CD4-positive, CD25-positive, alpha-beta regulatory T cell (primary cell): ENCODE measurements at regions not wholly inside any gene's neighbourhood (a gene's known extent, or its start where the extent isn't known, plus 50 kb on each side); places are given as distances from the start of the nearest gene placed in this dataset.

Experiments used
- ATAC-seq, 2 donors: fragments of 150-1000 bp; cut with Tn5 transposase; one replicate each; pipeline ENCODE4 v1.10.0; 2021; ENCODE audit warnings: low read depth in 2 of 2, moderate number of reproducible peaks in 2 of 2, moderate library complexity in 1 of 2
- DNase-seq, 3 donors: peaks; one replicate each; pipeline versions ENCODE4 v3.0.0 to v3.0.0-alpha.2; 2012 to 2022; ENCODE audit warnings: mixed read lengths in 1 of 3
- H3K27ac ChIP-seq: one replicate; pipeline ENCODE4 v1.7.0; 2013; ENCODE audit warnings: mild to moderate bottlenecking, low read length; ENCODE audit not compliant: insufficient read depth, poor library complexity, severe bottlenecking
- H3K27me3 ChIP-seq: one replicate; pipeline ENCODE4 v1.7.0; 2013; ENCODE audit warnings: low read length; ENCODE audit not compliant: control insufficient read depth, insufficient read depth
- H3K36me3 ChIP-seq: one replicate; pipeline ENCODE4 v1.7.0; 2013; ENCODE audit warnings: mild to moderate bottlenecking, low read length, moderate library complexity; ENCODE audit not compliant: control insufficient read depth, insufficient read depth
- H3K4me1 ChIP-seq: 2 replicates; pipeline ENCODE4 v1.7.0; 2013; ENCODE audit warnings: mild to moderate bottlenecking, low read length; ENCODE audit not compliant: insufficient read depth, control insufficient read depth, poor library complexity, severe bottlenecking
- H3K4me3 ChIP-seq: one replicate; pipeline ENCODE4 v1.7.0; 2013; ENCODE audit warnings: low read depth, mild to moderate bottlenecking, low read length, moderate library complexity
- H3K9me3 ChIP-seq, 2 experiments: 1 replicate in 1 of 2; 2 replicates in 1 of 2; pipeline ENCODE4 v1.7.0; 2013; ENCODE audit warnings: low read length in 2 of 2, mild to moderate bottlenecking in 1 of 2, moderate library complexity in 1 of 2; ENCODE audit not compliant: control insufficient read depth in 2 of 2
- H3K27ac Mint-ChIP-seq, 3 donors: one replicate each; pipeline ENCODE4 v1.8.0; 2020 to 2022; ENCODE audit warnings: mild to moderate bottlenecking in 3 of 3, mixed read lengths in 3 of 3, moderate library complexity in 2 of 3
- H3K27me3 Mint-ChIP-seq: one replicate; pipeline ENCODE4 v1.8.0; 2022; ENCODE audit warnings: mild to moderate bottlenecking, mixed read lengths
- H3K36me3 Mint-ChIP-seq: one replicate; pipeline ENCODE4 v1.8.0; 2020; ENCODE audit warnings: mixed read lengths
- H3K4me1 Mint-ChIP-seq, 4 donors: one replicate each; pipeline ENCODE4 v1.8.0; 2020 to 2022; ENCODE audit warnings: mixed read lengths in 4 of 4, mild to moderate bottlenecking in 1 of 4
- H3K4me3 Mint-ChIP-seq, 4 donors: one replicate each; pipeline ENCODE4 v1.8.0; 2020 to 2022; ENCODE audit warnings: mild to moderate bottlenecking in 4 of 4, mixed read lengths in 4 of 4, moderate library complexity in 3 of 4
- H3K9me3 Mint-ChIP-seq, 7 donors: one replicate each; pipeline ENCODE4 v1.8.0; 2020 to 2022; ENCODE audit warnings: mixed read lengths in 7 of 7, mild to moderate bottlenecking in 3 of 7, moderate library complexity in 2 of 7

GRCh38 chr20:48203252-48203651 lies 418.0 kb upstream of the SULF2 start:
- H3K27me3 ChIP-seq, result no peaks in the 10 kb centered on the region
- H3K9me3 Mint-ChIP-seq, result no peaks in the 10 kb centered on the region
- ATAC-seq (no peak), DNase-seq (no peak)
- no peak overlapping the region for H3K4me3 ChIP-seq
- no peaks in the 10 kb centered on the region for H3K36me3 Mint-ChIP-seq
- no peaks in the 10 kb centered on the region for H3K27me3 Mint-ChIP-seq
- H3K9me3 ChIP-seq, result no peaks in the 10 kb centered on the region
- H3K4me1 ChIP-seq, result no peaks in the 10 kb centered on the region
- no peak overlapping the region for H3K4me3 Mint-ChIP-seq
- H3K36me3 ChIP-seq, result no peaks in the 10 kb centered on the region
- H3K27ac ChIP-seq, result no peak overlapping the region
- H3K4me1 Mint-ChIP-seq, result no peaks in the 10 kb centered on the region
- no peak overlapping the region for H3K27ac Mint-ChIP-seq

GRCh38 chr20:48202334-48203113 lies 417.2 kb upstream of the SULF2 start:
- no peak overlapping the region for H3K4me3 Mint-ChIP-seq
- no peaks in the 10 kb centered on the region for H3K9me3 Mint-ChIP-seq
- no peak overlapping the region for H3K27ac Mint-ChIP-seq
- DNase-seq (no peak), ATAC-seq (no peak)
- no peak overlapping the region for H3K27ac ChIP-seq
- H3K4me1 Mint-ChIP-seq, result no peaks in the 10 kb centered on the region
- H3K36me3 ChIP-seq, result no peaks in the 10 kb centered on the region
- no peaks in the 10 kb centered on the region for H3K27me3 Mint-ChIP-seq
- H3K9me3 ChIP-seq, result no peaks in the 10 kb centered on the region
- no peaks in the 10 kb centered on the region for H3K4me1 ChIP-seq
- H3K27me3 ChIP-seq, result no peaks in the 10 kb centered on the region
- H3K36me3 Mint-ChIP-seq, result no peaks in the 10 kb centered on the region
- no peak overlapping the region for H3K4me3 ChIP-seq

GRCh38 chr20:48201885-48202284 lies 416.6 kb upstream of the SULF2 start:
- no peak for ATAC-seq
- H3K36me3 Mint-ChIP-seq, result no peaks in the 10 kb centered on the region

GRCh38 chr20:48201188-48201587 lies 415.9 kb upstream of the SULF2 start:
- Mint-ChIP-seq H3K4me3 (no peak overlapping the region), H3K36me3 (no peaks in the 10 kb centered on the region), H3K9me3 (no peaks in the 10 kb centered on the region), H3K27ac (no peak overlapping the region), H3K27me3 (no peaks in the 10 kb centered on the region), H3K4me1 (no peaks in the 10 kb centered on the region)
- Histone ChIP-seq H3K9me3 (no peaks in the 10 kb centered on the region), H3K27ac (no peak overlapping the region), H3K27me3 (no peaks in the 10 kb centered on the region), H3K36me3 (no peaks in the 10 kb centered on the region), H3K4me3 (no peak overlapping the region), H3K4me1 (no peaks in the 10 kb centered on the region)
- ATAC-seq (no peak), DNase-seq (no peak)

More at GRCh38 chr20:48201885-48202284, 416.6 kb upstream of the SULF2 start:
- H3K27ac ChIP-seq, result no peak overlapping the region
- H3K27ac Mint-ChIP-seq, result no peak overlapping the region
- H3K9me3 Mint-ChIP-seq, result no peaks in the 10 kb centered on the region
- no peaks in the 10 kb centered on the region for H3K9me3 ChIP-seq
- H3K4me3 Mint-ChIP-seq, result no peak overlapping the region
- H3K4me1 ChIP-seq, result no peaks in the 10 kb centered on the region
- no peak for DNase-seq
- no peaks in the 10 kb centered on the region for H3K27me3 Mint-ChIP-seq
- H3K4me1 Mint-ChIP-seq, result no peaks in the 10 kb centered on the region
- no peaks in the 10 kb centered on the region for H3K27me3 ChIP-seq
- no peak overlapping the region for H3K4me3 ChIP-seq
- no peaks in the 10 kb centered on the region for H3K36me3 ChIP-seq

GRCh38 chr20:48198929-48199451 lies 413.7 kb upstream of the SULF2 start:
- DNase-seq (no peak), ATAC-seq (no peak)
- Histone ChIP-seq H3K4me3 (no peak overlapping the region), H3K9me3 (no peaks in the 10 kb centered on the region), H3K27ac (no peak overlapping the region), H3K4me1 (no peaks in the 10 kb centered on the region), H3K27me3 (no peaks in the 10 kb centered on the region), H3K36me3 (no peaks in the 10 kb centered on the region)
- Mint-ChIP-seq H3K36me3 (no peaks in the 10 kb centered on the region), H3K27ac (no peak overlapping the region), H3K9me3 (no peaks in the 10 kb centered on the region), H3K4me1 (no peaks in the 10 kb centered on the region), H3K4me3 (no peak overlapping the region), H3K27me3 (no peaks in the 10 kb centered on the region)

- Mint-ChIP-seq H3K9me3 (no peaks in the 10 kb centered on the region), H3K27me3 (no peaks in the 10 kb centered on the region), H3K27ac (no peak overlapping the region), H3K36me3 (no peaks in the 10 kb centered on the region), H3K4me1 (no peaks in the 10 kb centered on the region), H3K4me3 (no peak overlapping the region)
- no peaks in the 10 kb centered on the region for H3K27me3 ChIP-seq
- no peak overlapping the region for H3K4me3 ChIP-seq
- H3K27ac ChIP-seq, result no peak overlapping the region
- H3K4me1 ChIP-seq, result no peaks in the 10 kb centered on the region
- no peaks in the 10 kb centered on the region for H3K36me3 ChIP-seq
- no peaks in the 10 kb centered on the region for H3K9me3 ChIP-seq
- no peak for DNase-seq
- ATAC-seq, result no peak
These were observed 411.8 kb upstream of the SULF2 start for GRCh38 chr20:48197066-48197465.

- ATAC-seq (no peak), DNase-seq (no peak)
- Histone ChIP-seq H3K4me1 (no peaks in the 10 kb centered on the region), H3K9me3 (no peaks in the 10 kb centered on the region), H3K36me3 (no peaks in the 10 kb centered on the region), H3K27me3 (no peaks in the 10 kb centered on the region), H3K27ac (no peak overlapping the region), H3K4me3 (no peak overlapping the region)
- Mint-ChIP-seq H3K27ac (no peak overlapping the region), H3K4me1 (no peaks in the 10 kb centered on the region), H3K4me3 (no peak overlapping the region), H3K27me3 (no peaks in the 10 kb centered on the region), H3K9me3 (no peaks in the 10 kb centered on the region), H3K36me3 (no peaks in the 10 kb centered on the region)
These were observed 411.2 kb upstream of the SULF2 start for GRCh38 chr20:48196486-48196885.

GRCh38 chr20:48196001-48196400 lies 410.7 kb upstream of the SULF2 start:
- H3K4me1 ChIP-seq, result no peaks in the 10 kb centered on the region
- H3K4me3 ChIP-seq, result no peak overlapping the region
- no peak for ATAC-seq
- no peak overlapping the region for H3K27ac ChIP-seq
- Mint-ChIP-seq H3K36me3 (no peaks in the 10 kb centered on the region), H3K27ac (no peak overlapping the region), H3K4me3 (no peak overlapping the region), H3K9me3 (no peaks in the 10 kb centered on the region), H3K27me3 (peaks cover 2% of the 10 kb centered on the region), H3K4me1 (no peaks in the 10 kb centered on the region)
- no peaks in the 10 kb centered on the region for H3K9me3 ChIP-seq
- H3K27me3 ChIP-seq, result no peaks in the 10 kb centered on the region
- no peaks in the 10 kb centered on the region for H3K36me3 ChIP-seq
- no peak for DNase-seq
